HCT116 (cell line): ENCODE measurements at regions not wholly inside any gene's neighbourhood (a gene's known extent, or its start where the extent isn't known, plus 50 kb on each side); places are given as distances from the start of the nearest gene placed in this dataset.

Experiments used
- ATAC-seq: fragments of 200-7000 bp; cut with Tn5 transposase; 2 replicates; pipeline ENCODE4 v1.9.1; 2020; ENCODE audit warnings: mild to moderate bottlenecking, moderate library complexity
- BruUV-seq: library from RNA; stranded (reverse); fragments of 400-500 nt; replicated peaks from 2 replicates; lab custom pipeline; 2021; lab: Mats Ljungman, UMichigan
- CTCF ChIA-PET: fragments of 300-600 bp; sonication (Branson Sonifier 250); formaldehyde crosslinking; loops from one replicate; lab custom pipeline; 2021; ENCODE audit warnings: antibody characterized with exemption; lab: Charles Lee
- POLR2A ChIA-PET: fragments of 300-600, 350-600 bp; sonication (Branson Sonifier 250); formaldehyde crosslinking; loops from one replicate; lab custom pipeline; 2021; ENCODE audit warnings: antibody characterized with exemption; lab: Charles Lee
- RAD21 ChIA-PET, 2 experiments: fragments of 300-600 bp; sonication (Branson Sonifier 250); formaldehyde crosslinking; loops; one replicate each; lab custom pipeline; 2023; ENCODE audit warnings: low total read pairs in 2 of 2; ENCODE audit not compliant: uncharacterized antibody in 2 of 2, unreplicated experiment in 2 of 2, low non-redundant PET in 1 of 2; lab: Charles Lee
- DNase-seq: peaks from one replicate; pipeline ENCODE4 v3.0.0-alpha.2; 2010; ENCODE audit warnings: low read depth, low spot score
- H2AFZ ChIP-seq: fragments of 200-600 bp; shearing (Covaris generic), sonication (generic); 2 replicates; pipeline ENCODE4 v1.6.1; 2017; ENCODE audit warnings: low read depth, mixed run types, mixed read lengths, antibody characterized with exemption, low read length; ENCODE audit not compliant: poor library complexity, severe bottlenecking
- H3K27ac ChIP-seq: 2 replicates; pipeline ENCODE4 v1.5.1; 2012; ENCODE audit warnings: low read depth, low read length
- H3K27me3 ChIP-seq: fragments of 200-600 bp; sonication (generic); 2 replicates; pipeline ENCODE4 v1.6.1; 2016; ENCODE audit warnings: mixed run types, low read length, mixed read lengths; ENCODE audit not compliant: insufficient read depth
- H3K36me3 ChIP-seq, 2 experiments: fragments of 200-500 bp in 1 of 2; fragments of 200-600 bp in 1 of 2; sonication (Bioruptor generic) in 1 of 2; sonication (generic) in 1 of 2; 2 replicates each; pipeline versions ENCODE4 v1.5.1 to v1.6.1; 2014 to 2016; ENCODE audit warnings: low read length in 2 of 2, inconsistent platforms in 1 of 2, mixed read lengths in 1 of 2, mixed run types in 1 of 2; ENCODE audit not compliant: insufficient read depth in 2 of 2, control insufficient read depth in 1 of 2
- H3K4me1 ChIP-seq, 2 experiments: fragments of 200-600 bp in 1 of 2; sonication (generic) in 1 of 2; 2 replicates each; pipeline versions ENCODE4 v1.5.1 to v1.6.1; 2012 to 2017; ENCODE audit warnings: low read length in 2 of 2, inconsistent platforms in 1 of 2, mild to moderate bottlenecking in 1 of 2, mixed read lengths in 1 of 2, mixed run types in 1 of 2, moderate library complexity in 1 of 2; ENCODE audit not compliant: insufficient read depth in 2 of 2, control insufficient read depth in 1 of 2
- H3K4me2 ChIP-seq: fragments of 200-600 bp; sonication (generic); 2 replicates; pipeline ENCODE4 v1.6.1; 2017; ENCODE audit warnings: mixed run types, low read length, mixed read lengths
- H3K4me3 ChIP-seq, 2 experiments: fragments of 200-600 bp in 1 of 2; sonication (generic) in 1 of 2; replicated peaks in 1 of 2; 2 replicates each; pipeline ENCODE4 v1.5.1; 2011 to 2016; ENCODE audit warnings: low read length in 2 of 2, control low read depth in 1 of 2, low read depth in 1 of 2, mild to moderate bottlenecking in 1 of 2, mixed read lengths in 1 of 2, mixed run types in 1 of 2
- H3K79me2 ChIP-seq: fragments of 200-600 bp; sonication (generic); 2 replicates; pipeline ENCODE4 v1.6.1; 2017; ENCODE audit warnings: mild to moderate bottlenecking, mixed run types, low read length, moderate library complexity, mixed read lengths; ENCODE audit not compliant: insufficient read depth
- H3K9ac ChIP-seq: fragments of 200-600 bp; sonication (generic); 2 replicates; pipeline ENCODE4 v1.6.1; 2016; ENCODE audit warnings: low read length, mixed read lengths
- H3K9me2 ChIP-seq: fragments of 200-600 bp; sonication (generic), shearing (Covaris generic); 2 replicates; pipeline ENCODE4 v1.6.1; 2017; ENCODE audit warnings: mixed run types, mild to moderate bottlenecking, moderate library complexity; ENCODE audit not compliant: insufficient read depth
- H3K9me3 ChIP-seq, 2 experiments: fragments of 200-500 bp in 1 of 2; fragments of 200-600 bp in 1 of 2; sonication (Bioruptor generic) in 1 of 2; sonication (generic) in 1 of 2; 2 replicates each; pipeline ENCODE4 v1.6.1; 2014 to 2017; ENCODE audit warnings: low read length in 2 of 2, mixed read lengths in 2 of 2, inconsistent platforms in 1 of 2, low read depth in 1 of 2, mild to moderate bottlenecking in 1 of 2, mixed run types in 1 of 2, moderate library complexity in 1 of 2; ENCODE audit not compliant: control insufficient read depth in 1 of 2, insufficient read depth in 1 of 2
- H4K20me1 ChIP-seq: fragments of 200-600 bp; sonication (generic), shearing (Covaris generic); 2 replicates; pipeline ENCODE4 v1.6.1; 2017; ENCODE audit warnings: mixed run types, mild to moderate bottlenecking, moderate library complexity; ENCODE audit not compliant: insufficient read depth
- ATF3 ChIP-seq: IDR thresholded peaks from 2 replicates; pipeline ENCODE4 v1.6.1; 2012
- CBX3 ChIP-seq: IDR thresholded peaks from 2 replicates; pipeline ENCODE4 v1.6.1; 2012; ENCODE audit warnings: low read depth
- EZH2 ChIP-seq: fragments of 200-600 bp; sonication (generic); IDR thresholded peaks from 2 replicates; pipeline ENCODE4 v1.6.1; 2017; ENCODE audit warnings: antibody characterized with exemption, mixed run types
- EZH2phosphoT487 ChIP-seq: fragments of 200-600 bp; IDR thresholded peaks from 2 replicates; pipeline ENCODE4 v1.6.1; 2018; ENCODE audit warnings: antibody characterized with exemption, borderline replicate concordance
- JUND ChIP-seq: IDR thresholded peaks from 2 replicates; pipeline ENCODE4 v1.6.1; 2012
- POLR2A ChIP-seq: IDR thresholded peaks from 2 replicates; pipeline ENCODE4 v1.7.0; 2011; ENCODE audit warnings: borderline replicate concordance; ENCODE audit not compliant: insufficient read depth, insufficient read length; ENCODE audit errors: extremely low read depth
- POLR2AphosphoS5 ChIP-seq: IDR thresholded peaks from 2 replicates; pipeline ENCODE4 v1.6.1; 2011; ENCODE audit warnings: mild to moderate bottlenecking, low read depth, low read length, moderate library complexity
- RAD21 ChIP-seq: IDR thresholded peaks from 2 replicates; pipeline ENCODE4 v1.6.1; 2012; ENCODE audit warnings: low read depth, mild to moderate bottlenecking
- REST ChIP-seq: IDR thresholded peaks from 2 replicates; pipeline ENCODE4 v1.6.1; 2012; ENCODE audit warnings: low read depth
- SIN3A ChIP-seq: IDR thresholded peaks from 2 replicates; pipeline ENCODE4 v1.6.1; 2012; ENCODE audit warnings: low read depth
- SP1 ChIP-seq: IDR thresholded peaks from 2 replicates; pipeline ENCODE4 v1.6.1; 2012; ENCODE audit warnings: low read depth
- SRF ChIP-seq: IDR thresholded peaks from 2 replicates; pipeline ENCODE4 v1.6.1; 2012; ENCODE audit warnings: low read depth
- TCF7L2 ChIP-seq: IDR thresholded peaks from 2 replicates; pipeline ENCODE4 v1.7.0; 2011; ENCODE audit warnings: borderline replicate concordance, inconsistent platforms; ENCODE audit not compliant: insufficient read depth, insufficient read length; ENCODE audit errors: extremely low read depth
- ZFX ChIP-seq: fragments of 450-650 bp; IDR thresholded peaks from 2 replicates; pipeline ENCODE4 v1.6.1; 2017
- ZNF274 ChIP-seq: fragments of 200-500 bp; sonication (Bioruptor generic); IDR thresholded peaks from 2 replicates; pipeline ENCODE4 v1.6.1; 2014; ENCODE audit warnings: mild to moderate bottlenecking, low read depth, low read length, inconsistent platforms
- intact Hi-C: fragments of 100-400 bp; cut with micrococcal nuclease; formaldehyde crosslinking; loops from 2 replicates; pipeline ENCODE4 v1.10.0; 2022
- TF ChIP-seq, protein P1 (sequence below): IDR thresholded peaks from 2 replicates; pipeline ENCODE4 v1.6.1; 2012

DNA sequence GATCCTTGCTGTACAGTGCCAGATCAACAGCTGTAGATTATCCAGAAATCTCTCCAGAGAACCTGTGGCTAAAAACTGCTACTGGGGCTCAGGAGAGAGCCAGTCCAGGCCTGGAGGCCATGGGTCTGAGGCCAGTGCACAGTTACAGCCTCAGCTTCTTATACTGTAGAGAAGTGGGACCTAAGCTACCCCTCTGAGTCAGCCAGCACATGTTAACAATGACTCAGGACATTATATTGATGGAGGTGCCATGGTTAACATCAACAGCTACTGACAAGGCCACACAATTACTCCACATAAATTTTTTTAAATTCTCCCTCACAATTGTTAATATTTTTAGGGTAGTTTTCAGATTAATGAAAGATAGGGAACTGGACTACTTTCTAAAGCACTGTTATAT is 138.5 kb downstream of the RBM26 start:
- DNase-seq: no peak
- TF ChIP-seq JUND (no peak), POLR2A (no peak), SP1 (no peak), REST (no peak), ZNF274 (no peak), TCF7L2 (no peak), EZH2phosphoT487 (no peak), CBX3 (no peak), RAD21 (no peak), EZH2 (no peak), SRF (no peak), ZFX (no peak), POLR2AphosphoS5 (no peak), ATF3 (no peak), SIN3A (no peak)
- TF ChIP-seq, protein P1, sequence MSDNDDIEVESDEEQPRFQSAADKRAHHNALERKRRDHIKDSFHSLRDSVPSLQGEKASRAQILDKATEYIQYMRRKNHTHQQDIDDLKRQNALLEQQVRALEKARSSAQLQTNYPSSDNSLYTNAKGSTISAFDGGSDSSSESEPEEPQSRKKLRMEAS: no peak
- POLR2A ChIA-PET: no interaction called here
- RAD21 ChIA-PET: no interaction called here
- no peaks in the 10 kb centered on the region for H4K20me1 ChIP-seq
- no TSS peak for BruUV-seq
- H3K4me1 ChIP-seq: no peaks in the 10 kb centered on the region
- intact Hi-C loops: no loop called here
- H3K9ac ChIP-seq: no peak overlapping the region
- no peaks in the 10 kb centered on the region for H3K79me2 ChIP-seq
- H3K27ac ChIP-seq: no peak overlapping the region
- no peaks in the 10 kb centered on the region; the same call in 1 of the 2 replicates for H3K9me2 ChIP-seq
- no peak for ATAC-seq
- H3K36me3 ChIP-seq: no peaks in the 10 kb centered on the region
- CTCF ChIA-PET: no interaction called here
- H3K9me3 ChIP-seq: no peaks in the 10 kb centered on the region
- no peak overlapping the region for H3K4me3 ChIP-seq
- H2AFZ ChIP-seq: no peak overlapping the region
- H3K27me3 ChIP-seq: peaks cover 13% of the 10 kb centered on the region; the same call in 1 of the 2 replicates
- no peak overlapping the region for H3K4me2 ChIP-seq
